ENCODE measurements at regions not wholly inside any gene's neighbourhood (a gene's known extent, or its start where the extent isn't known, plus 50 kb on each side); places are given as distances from the start of the nearest gene placed in this dataset.
"Not testable (repeated sequence)": the region's sequence is repeated elsewhere in the genome, so short reads cannot be mapped to it uniquely, and the experiment has no call there.

GRCh38 chr10:46784665-46785064, 126.6 kb upstream of the PTPN20 start:
- not testable (repeated sequence) for TF ChIP-seq CTCF (conservative IDR thresholded peaks at IDR 0.05; ENCODE audit: low read depth, low read length); EZH2 (IDR thresholded peaks at IDR 0.05; ENCODE audit: borderline replicate concordance, low read depth, low read length, poor library complexity, severe bottlenecking)
